HG03432 (cell line): ENCODE measurements at regions not wholly inside any gene's neighbourhood (a gene's known extent, or its start where the extent isn't known, plus 50 kb on each side); places are given as distances from the start of the nearest gene placed in this dataset.
"Not testable (repeated sequence)": the region's sequence is repeated elsewhere in the genome, so short reads cannot be mapped to it uniquely, and the experiment has no call there.

Experiments used
- ATAC-seq: cut with Tn5 transposase; IDR thresholded peaks from one replicate; pipeline ENCODE4 v1.9.1; 2021; ENCODE audit warnings: mild to moderate bottlenecking, moderate library complexity; ENCODE audit not compliant: unreplicated experiment

- ATAC-seq: not testable (repeated sequence)
Observed at GRCh38 chr7:3159926-3160325, 116.3 kb upstream of the CARD11 start.

- no peak for ATAC-seq
Observed at GRCh38 chr7:3162289-3162688, 118.6 kb upstream of the CARD11 start.

- ATAC-seq: not testable (repeated sequence)
Observed at GRCh38 chr7:3162798-3163197, 119.1 kb upstream of the CARD11 start.

- ATAC-seq: no peak
Observed at GRCh38 chr7:3164380-3164792, 120.7 kb upstream of the CARD11 start.

- ATAC-seq: no peak
Observed at GRCh38 chr7:3165681-3166580, 122.3 kb upstream of the CARD11 start.

- ATAC-seq: no peak
Observed at GRCh38 chr7:3167551-3167950, 123.9 kb upstream of the CARD11 start.

- ATAC-seq: no peak
Observed at GRCh38 chr7:3168370-3168769, 124.7 kb upstream of the CARD11 start.

- no peak for ATAC-seq
Observed at GRCh38 chr7:3168869-3169268, 125.2 kb upstream of the CARD11 start.

GRCh38 chr7:3172768-3173280 is 128.2 kb upstream of the SDK1 start:
- no peak for ATAC-seq

GRCh38 chr7:3174515-3175284 is 126.4 kb upstream of the SDK1 start:
- ATAC-seq: no peak

GRCh38 chr7:3175285-3175902 is 125.7 kb upstream of the SDK1 start:
- no peak for ATAC-seq

GRCh38 chr7:3176112-3177000 is 124.7 kb upstream of the SDK1 start:
- no peak for ATAC-seq

GRCh38 chr7:3177271-3177670 is 123.8 kb upstream of the SDK1 start:
- no peak for ATAC-seq

- ATAC-seq: no peak
Observed at GRCh38 chr7:3179456-3179855, 121.6 kb upstream of the SDK1 start.

GRCh38 chr7:3180604-3181003 is 120.4 kb upstream of the SDK1 start:
- ATAC-seq: no peak

- not testable (repeated sequence) for ATAC-seq
Observed at GRCh38 chr7:3182055-3182454, 119.0 kb upstream of the SDK1 start.

- ATAC-seq: no peak
Observed at GRCh38 chr7:3187444-3188040, 113.5 kb upstream of the SDK1 start.

GRCh38 chr7:3188946-3189345 is 112.1 kb upstream of the SDK1 start:
- no peak for ATAC-seq

- no peak for ATAC-seq
Observed at GRCh38 chr7:3191548-3191947, 109.5 kb upstream of the SDK1 start.

- ATAC-seq: no peak
Observed at GRCh38 chr7:3192669-3193068, 108.4 kb upstream of the SDK1 start.
